Eye (tissue), 1 donor: ENCODE measurements at regions not wholly inside any gene's neighbourhood (a gene's known extent, or its start where the extent isn't known, plus 50 kb on each side); places are given as distances from the start of the nearest gene placed in this dataset.

Experiments used
- DNase-seq: peaks from one replicate; pipeline ENCODE4 v3.0.0-alpha.2; 2015

DNA sequence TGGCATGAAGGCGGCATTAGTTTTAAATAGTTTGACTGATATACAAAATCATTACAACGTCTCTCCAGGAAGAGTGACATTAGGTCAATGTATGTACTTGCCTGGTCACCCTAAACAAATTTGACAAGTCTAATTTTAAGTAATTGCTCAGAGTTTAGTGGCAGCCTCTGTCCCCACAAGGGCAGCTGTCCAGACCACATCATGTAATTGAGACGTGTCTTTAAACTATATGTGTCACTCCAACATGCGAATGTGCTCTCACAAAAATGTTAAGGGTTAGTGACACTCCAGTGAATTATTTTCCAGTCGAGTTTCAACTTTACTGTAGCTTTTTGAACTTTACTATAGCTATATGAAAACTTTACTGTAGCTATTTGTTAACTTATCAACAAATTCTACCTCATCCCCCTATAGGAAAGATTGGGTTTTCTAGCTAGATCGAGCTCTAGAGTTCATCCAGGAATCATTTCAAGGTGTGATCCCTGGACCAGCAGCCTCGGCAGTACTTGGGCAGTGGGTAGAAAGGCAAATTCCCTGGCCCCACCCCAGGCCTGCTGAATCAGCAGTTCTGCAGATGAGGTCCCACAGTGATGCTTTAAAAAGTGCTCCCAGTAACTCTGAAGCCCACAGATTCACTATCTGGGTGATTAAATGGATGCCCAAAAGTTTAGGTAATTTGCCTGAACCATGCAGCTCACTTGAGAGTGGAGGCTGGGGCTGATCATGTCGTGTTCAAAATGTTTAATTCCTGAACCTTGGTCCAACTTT is 66.4 kb upstream of the POU3F3 start:
- DNase-seq = peak; percentile 16

DNA sequence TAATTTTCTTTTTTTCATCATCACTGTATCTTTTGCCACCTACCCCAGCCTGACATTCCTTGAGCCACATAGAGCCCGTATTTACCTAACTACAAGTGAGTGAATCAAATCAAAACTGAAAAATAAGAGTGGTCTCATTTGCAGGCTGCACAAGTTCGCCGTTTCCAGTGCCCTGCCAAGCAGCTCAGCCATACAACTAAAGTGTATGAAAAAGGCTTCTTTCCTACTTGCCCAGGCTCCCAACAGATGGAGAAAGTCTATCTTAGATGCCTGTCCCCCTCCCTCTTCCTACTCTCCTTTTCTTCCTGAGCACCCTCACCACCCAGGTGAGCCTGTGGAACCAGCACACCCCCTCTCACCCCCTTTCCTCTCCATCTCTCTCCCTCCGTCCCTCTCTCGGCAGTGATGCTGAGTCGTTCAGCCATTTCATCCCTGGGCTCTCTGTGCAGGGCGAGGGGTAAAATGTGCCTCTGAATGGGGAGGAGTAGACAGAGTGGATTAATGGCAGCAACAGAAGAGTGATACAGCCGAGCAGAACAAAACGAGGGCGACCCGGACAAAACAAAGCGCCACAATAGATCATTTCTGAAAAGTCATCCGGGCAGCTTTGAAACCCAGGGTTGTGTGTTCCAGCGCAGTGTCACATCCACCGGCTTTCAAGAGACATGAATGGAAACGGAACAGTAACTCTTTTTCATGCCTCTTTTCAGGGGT is 65.0 kb upstream of the POU3F3 start:
- DNase-seq = peak; percentile 65

DNA sequence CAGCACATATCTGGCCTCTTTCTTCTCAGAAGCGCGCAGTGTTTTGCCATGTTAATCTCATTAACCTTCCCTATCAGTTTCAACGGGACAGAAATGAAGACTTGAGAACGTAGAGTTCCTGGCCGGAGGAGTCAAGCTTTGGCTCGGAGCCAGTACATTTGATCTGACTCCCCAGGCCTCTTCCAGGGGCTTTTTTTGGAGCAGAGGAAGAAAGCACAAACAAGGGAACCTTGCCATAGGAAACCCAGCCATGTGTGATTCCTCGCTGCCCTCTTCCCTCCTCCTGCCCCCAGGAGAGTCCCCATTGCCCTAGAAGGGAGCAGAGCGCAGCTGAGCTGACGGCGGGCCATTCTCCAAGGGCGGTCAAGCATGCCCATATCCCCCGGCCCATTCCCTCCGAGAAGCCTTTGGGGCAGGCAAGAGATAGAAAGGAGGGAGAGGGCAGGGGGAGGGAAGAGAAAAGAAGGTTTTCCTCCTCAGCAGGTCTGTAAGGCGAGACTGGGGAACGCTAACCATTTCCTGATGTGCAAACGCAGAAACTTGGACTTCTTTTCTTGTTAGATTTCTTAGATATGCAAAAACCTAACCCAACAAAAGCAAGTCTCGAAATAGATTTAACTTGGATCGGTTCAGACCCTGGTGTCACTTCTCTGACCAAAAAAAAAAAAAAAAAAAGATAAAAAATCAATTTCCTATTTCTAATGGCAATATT is 63.7 kb upstream of the POU3F3 start:
- peak; percentile 85 for DNase-seq

DNA sequence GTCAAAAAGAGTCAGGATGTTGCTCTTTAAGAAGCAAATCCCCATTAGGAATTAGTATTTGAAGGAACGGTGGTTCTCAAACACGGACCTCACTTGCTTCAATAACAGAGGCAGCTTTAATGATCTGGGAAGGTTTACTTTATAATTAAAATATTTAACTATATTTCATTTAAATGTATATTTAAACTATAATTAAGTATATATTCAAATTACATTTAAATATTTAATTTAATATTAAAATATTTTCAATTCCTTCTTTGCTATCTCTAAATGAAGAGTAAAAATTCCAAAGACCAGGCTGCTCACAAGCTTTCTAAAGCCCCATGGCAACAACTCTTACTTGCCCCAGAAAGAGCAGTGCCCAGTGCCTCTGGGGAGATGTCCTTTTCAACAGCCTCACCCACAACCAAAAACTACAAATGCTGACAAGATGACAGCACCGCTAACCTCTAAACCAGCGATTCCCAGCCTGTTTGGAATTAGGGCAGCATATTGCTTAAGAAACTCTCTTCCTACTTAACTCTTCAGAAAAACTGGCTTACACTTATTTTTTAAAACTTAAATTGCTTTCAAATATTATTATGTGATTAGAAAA is 62.9 kb upstream of the POU3F3 start:
- DNase-seq = peak; percentile 33

DNA sequence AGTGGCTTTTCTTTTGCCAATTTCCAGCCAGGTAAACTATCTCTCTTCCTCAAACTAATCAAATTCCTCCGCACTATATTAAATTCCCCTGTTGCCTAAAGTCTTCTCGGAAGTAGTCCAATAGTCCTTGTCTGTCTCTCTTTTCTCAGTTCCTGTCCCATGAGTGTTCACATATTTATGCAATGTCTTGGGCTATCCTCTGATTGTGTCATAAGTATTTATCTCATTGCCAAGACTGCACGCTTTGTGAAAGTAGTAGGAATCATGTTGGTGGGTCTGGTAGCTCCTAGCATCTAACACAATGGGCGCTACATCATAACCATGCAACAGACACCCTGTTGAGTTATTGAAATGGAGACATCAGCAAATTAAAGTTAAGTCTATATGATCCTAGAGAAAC is 59.9 kb upstream of the POU3F3 start:
- no peak for DNase-seq

DNA sequence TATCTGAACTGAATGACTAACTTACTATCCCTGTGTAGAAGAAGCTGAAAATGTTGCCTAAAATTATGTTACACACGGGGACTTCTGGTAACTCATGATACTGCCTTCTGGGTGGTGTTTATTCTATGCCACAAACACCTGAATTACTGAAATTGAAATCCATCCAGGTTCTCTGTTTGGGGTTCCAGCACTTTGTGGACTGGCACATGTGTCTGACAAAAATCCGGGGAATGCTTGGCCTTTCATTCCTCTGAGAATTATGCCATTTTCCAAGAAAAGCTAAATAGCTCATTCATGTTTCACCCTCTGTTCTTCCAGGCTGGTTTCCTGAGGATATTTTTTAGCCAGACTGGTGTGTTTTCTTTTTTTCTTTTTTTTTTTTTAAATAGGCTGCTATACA is 59.5 kb upstream of the POU3F3 start:
- DNase-seq = no peak
